HG03196 (cell line): ENCODE measurements at regions not wholly inside any gene's neighbourhood (a gene's known extent, or its start where the extent isn't known, plus 50 kb on each side); places are given as distances from the start of the nearest gene placed in this dataset.

Experiments
- ATAC-seq: cut with Tn5 transposase; IDR thresholded peaks from one replicate; pipeline ENCODE4 v1.9.1; 2021; ENCODE audit not compliant: unreplicated experiment

DNA sequence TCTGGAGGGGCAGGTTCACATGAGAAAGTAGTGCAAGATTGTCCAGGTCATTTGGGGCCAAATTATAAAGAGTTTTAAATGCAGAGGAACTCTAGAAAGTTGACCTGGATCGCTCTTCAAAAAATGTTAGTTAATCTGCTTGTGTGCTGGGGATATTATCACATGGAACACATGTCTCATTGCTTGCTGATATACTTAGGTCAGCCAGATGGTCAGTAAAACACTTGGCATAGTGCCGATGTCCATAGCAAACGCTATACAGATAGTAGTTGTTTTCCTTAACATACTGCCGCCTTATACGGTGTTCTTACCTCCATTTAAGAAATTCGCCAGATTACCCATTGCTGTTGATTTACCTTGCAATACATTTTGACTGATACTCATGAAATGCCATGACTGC is 103.4 kb upstream of the CWC22 start:
- no peak for ATAC-seq

DNA sequence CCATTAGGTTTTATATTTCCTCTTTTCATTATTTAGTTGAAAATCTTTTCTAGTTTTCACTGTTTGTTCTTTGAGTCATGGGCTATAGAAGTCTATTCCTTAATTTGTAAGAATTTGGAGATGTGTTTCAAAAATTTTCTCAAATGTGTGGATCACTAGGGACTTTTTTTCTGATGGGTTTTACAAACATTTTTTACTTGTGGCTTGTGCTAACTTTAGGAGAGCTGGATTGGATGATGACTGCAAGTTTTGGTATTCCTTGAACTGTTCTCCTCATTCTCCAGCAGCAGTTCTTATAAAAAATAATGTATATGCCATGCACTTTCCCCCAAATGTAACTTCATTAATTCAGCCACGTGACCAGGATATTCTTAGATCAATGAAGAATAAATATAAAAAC is 94.7 kb upstream of the CWC22 start:
- ATAC-seq = no peak

DNA sequence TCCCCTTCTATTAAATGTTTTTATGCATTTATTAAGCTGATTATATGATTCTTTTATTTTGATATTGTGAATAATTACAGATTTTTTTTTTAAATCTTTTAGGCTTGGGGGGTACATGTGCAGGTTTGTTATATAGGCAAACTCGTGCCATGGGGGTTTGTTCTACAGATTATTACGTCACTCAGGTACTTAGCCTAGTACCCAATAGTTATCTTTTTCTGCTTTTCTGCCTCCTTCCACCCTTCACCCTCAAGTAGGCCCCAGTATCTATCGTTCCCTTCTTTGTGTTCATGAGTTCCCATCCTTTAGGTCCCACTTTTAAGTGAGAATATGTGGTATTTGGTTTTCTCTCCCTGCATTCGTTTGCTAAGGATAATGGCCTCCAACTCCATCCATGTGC is 92.2 kb upstream of the CWC22 start:
- no peak for ATAC-seq

DNA sequence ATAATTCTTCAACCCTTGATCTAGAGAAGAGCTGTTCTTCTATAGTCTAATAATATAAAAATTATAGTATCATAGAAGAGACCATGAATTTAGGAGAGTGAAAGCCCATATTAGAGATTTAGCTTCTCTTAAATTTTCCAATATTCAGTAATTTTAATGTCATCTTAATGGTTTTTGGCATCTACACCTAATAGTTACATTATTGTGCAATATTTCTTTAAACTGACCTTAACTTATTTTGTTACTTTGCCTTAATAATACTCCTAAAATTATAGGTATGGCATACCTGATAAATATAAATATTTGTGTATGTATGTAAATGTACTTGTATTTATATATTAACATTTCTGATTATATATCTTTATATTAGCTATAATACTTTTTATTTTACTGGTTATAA is 78.0 kb upstream of the CWC22 start:
- ATAC-seq = no peak

DNA sequence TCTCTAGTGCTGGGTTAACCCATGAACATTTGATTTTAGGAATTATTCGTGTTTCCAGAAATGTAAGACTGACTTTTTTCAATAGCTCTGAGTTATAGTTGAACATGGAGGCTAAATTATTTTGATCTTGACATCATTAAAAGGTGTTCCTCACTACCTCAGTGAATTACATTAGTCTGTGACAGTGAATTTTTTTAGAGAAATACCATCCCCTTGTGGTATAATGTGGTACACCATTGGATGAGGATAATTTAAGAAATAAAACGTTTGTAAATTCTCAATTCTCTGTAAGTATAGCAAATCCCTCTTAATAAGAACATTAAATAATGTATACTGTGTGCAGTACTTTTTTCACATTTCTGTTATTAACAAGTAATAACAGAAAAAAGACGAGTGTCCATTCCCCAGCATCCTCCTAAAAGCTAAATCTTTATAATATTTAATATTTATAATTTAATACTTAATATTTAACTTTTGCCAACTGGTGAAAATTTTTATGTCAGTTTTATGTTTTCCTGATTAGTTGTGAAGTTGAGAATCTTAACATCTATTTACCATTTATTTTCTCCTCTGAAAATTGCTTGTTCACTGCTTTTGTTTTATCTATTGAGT is 70.3 kb upstream of the CWC22 start:
- ATAC-seq = no peak

DNA sequence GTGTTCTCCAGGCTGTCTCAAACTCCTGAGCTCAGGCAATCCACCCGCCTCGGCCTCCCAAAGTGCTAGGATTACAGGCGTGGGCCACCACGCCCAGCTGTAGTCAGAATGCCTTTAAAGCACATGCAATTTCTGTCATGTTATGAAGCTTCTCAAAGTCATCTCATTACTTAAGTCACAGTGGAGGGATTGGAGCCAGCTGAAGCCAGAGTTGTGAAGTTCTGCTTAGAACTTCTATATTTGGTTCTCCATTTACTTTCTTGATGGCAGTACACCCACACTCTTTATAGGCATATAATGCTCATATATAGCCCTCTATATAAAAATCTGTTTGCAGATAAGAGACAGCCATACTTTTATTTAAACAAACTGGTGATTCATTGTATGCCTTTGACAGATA is 68.8 kb upstream of the CWC22 start:
- no peak for ATAC-seq

DNA sequence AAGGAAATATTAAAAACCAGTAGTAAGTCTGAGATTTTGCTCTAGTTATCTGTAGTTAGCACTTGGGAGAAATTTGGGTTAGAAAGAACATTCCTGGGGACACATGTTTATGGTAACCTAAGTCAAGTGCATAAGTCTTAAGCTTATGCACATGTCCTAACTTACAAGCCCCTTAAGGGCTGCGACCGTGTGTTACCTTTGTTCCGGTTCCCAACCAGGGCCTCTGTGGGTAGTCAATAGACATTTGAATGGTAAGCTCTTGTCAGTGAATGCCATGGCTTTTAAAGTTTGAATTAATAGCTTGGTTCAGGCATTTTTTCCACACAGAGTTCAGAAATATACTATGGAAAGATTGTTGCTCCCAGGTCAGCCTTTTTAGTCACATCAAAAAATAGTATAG is 64.7 kb upstream of the CWC22 start:
- ATAC-seq = no peak

DNA sequence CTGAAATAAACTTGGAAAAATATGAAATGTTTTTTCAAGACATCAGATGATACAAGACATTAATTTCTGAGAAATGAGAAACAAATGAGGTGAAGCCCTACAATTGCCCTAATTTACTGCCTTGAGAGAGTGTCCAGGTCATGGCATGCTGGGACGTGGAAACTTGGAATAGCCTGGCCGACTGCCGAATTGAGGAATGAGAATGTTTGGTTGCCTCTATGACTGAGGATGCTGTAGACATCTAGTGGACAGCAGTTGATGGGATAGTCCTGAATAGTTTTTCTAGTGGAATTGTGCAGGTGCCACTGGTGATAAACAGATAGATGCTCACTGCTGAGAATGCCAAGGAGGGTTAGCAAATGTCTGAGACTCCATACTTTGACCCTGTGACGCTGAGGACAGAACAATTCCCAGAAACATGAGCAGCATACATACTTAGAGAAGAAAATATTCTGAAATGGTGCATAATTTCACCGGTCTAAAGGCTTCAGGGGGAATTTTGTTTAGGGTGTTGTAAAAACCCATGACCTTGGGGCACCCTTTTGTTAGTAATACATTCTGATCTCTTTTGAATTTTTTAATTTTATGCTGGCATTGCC is 56.5 kb upstream of the CWC22 start:
- ATAC-seq = no peak

DNA sequence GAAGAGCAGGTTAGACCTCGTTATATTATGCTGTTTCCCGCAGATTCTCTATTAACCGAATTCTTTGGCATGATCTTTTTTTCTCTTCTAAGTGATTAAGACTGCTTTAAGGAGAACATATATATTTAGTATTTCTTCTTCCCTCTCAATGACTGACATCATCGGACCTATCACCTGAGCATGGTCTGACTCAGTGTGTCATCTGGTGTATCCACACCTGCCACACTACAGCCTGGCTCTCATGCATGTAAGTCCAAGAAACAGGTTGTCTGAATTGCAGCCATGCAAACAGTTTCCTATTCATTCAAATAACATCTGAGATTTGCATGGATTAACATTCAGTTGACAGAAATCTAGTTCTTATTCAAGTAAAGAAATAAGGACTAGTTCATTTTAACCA is 55.1 kb upstream of the CWC22 start:
- no peak for ATAC-seq

DNA sequence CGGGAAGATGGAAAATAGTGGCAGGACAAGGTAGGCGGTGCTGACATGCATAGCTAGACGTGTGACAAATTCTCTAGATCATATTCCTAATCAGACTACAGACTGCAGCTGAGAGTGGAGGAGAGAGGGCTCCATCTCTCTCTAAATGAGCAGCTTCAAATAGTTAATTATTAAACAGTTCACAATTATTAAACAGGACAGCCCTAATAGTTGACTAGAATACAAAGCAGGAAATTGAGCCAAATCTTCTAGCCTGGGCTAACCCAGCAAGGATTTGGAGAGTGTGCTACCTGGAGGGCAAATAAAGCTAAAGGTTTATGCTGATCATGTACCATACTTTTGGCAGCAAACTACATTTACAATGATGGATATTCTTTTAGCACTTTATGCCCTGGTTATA is 54.4 kb upstream of the CWC22 start:
- ATAC-seq = no peak

DNA sequence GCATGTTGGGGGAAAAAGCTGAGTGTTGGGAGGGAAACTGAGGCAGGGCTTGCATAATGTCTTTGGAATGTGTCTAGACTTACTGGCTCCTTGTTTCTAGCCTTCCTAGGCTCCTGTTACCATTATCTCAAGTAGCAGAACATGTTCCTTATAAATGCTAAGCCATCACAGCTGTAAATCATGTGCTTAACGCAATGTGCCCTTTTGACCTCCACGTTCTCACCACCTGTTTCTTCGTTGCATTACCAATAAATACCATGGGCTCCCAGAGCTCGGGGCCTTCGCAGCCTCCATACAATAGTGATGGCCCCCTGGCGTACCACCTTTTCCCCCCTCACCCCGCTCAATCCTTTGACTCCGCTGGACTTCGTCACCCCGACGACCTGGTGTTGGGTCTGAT is 54.0 kb upstream of the CWC22 start:
- ATAC-seq = no peak

DNA sequence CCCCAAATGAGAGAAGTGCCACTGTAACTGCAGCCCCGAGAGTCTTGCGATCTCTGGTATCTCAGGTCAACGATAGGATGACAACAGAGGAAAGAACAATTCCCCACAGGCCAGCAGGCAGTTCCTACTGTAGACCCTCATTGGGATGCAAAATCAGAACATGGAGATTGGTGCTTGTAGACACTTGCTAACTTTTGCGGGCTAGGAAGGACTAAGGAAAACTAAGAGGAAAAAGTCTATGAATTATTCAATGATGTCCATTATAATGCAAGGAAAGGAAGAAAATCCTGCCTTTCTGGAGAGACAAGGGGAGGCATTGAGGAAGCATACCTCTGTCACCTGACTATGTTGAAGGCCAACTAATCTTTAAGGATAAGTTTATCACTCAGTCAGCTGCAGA is 51.9 kb upstream of the CWC22 start:
- ATAC-seq = no peak

DNA sequence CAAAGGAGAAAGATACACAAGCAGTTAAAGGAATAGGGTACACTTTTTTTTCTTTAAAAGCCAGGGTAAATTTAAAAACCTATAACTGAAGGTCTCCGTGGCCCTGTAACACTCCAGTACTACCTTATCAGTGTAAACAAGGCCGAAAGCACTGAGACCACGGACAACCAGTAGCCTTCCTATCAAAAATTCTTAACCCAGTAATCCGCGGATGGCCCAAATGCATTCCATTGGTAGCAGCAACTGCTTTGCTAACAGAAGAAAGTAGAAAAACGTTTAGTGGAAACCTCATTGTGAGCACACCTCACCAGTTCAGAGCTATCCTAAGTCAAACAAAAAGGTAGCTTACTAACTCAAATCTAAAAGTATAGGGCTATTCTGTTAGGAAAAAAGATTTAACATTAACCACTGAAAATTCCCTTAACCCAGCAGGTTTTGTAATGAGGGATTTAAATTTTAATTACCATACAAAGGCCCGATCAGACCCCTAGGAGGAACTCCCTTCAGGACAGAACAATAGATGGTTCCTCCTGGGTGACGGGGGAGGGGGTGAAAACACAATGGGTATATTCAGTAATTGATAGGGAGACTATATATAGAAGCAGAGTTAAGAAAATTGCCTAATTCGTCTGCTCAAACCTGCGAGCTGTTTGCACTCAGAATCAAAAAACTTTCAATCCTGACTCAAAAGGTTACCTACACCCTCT is 50.8 kb upstream of the CWC22 start:
- ATAC-seq = no peak
